ENCODE measurements at regions not wholly inside any gene's neighbourhood (a gene's known extent, or its start where the extent isn't known, plus 50 kb on each side); places are given as distances from the start of the nearest gene placed in this dataset.

GRCh38 chr2:173762221-173762620 is 203.0 kb downstream of the SP3 start:
- DNase-seq (ENCODE audit: low read depth) = no peak
- H3K4me3 ChIP-seq (ENCODE audit: low read depth, low read length) = no peak overlapping the region
- no peak for TF ChIP-seq CTCF (IDR thresholded peaks at IDR 0.05; ENCODE audit: control insufficient read depth, extremely low read depth, insufficient read depth)

- no peak overlapping the region for H3K4me3 ChIP-seq (ENCODE audit: low read depth, low read length)
- DNase-seq (ENCODE audit: low read depth) = no peak
- no peak for TF ChIP-seq CTCF (IDR thresholded peaks at IDR 0.05; ENCODE audit: control insufficient read depth, extremely low read depth, insufficient read depth)
Measured at GRCh38 chr2:173762864-173763263, 202.3 kb downstream of the SP3 start.

DNA sequence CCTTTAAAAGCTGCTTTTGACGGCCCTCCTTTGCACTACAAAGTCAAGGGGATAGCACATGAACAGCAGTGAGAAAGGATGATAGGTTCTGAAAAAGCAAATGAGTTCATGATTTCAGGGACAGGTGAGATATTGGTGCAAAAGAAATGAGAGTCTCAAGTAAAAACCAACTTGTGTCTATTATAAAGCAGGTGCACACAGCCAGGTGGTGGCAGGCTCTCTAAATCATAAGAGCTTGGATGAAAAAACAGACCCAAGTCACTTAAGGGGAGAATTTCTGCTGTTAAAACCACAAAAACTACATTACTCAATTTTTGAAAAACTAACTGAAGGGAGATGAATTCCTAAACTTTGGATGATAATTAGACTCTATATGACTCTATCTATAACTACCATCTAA is 201.5 kb downstream of the SP3 start:
- H3K4me3 ChIP-seq (ENCODE audit: low read depth, low read length) = no peak overlapping the region
- 0 out of 2 replicates have a peak, but pooled peaks have one; percentile 12 for TF ChIP-seq CTCF (IDR thresholded peaks at IDR 0.05; ENCODE audit: control insufficient read depth, extremely low read depth, insufficient read depth)
- DNase-seq (ENCODE audit: low read depth) = no peak

DNA sequence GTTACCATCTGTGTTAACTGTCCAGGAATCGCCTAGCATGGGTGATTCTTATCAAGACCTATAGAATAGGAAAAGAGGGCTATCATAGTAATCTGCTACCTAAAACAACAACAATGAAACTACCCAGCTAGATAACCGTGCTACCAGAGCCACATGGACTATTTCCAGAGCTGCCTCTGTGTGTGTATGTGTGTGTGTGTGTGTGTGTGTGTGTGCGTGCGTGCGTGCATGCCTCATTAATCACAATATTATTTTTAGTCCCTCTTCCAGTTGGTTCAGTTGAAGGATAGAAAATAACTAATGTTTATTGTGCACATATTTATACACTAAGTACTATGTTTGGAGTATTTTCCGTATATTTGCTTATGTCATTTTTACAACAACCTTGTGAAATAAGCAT is 201.1 kb downstream of the SP3 start:
- no peak for TF ChIP-seq CTCF (IDR thresholded peaks at IDR 0.05; ENCODE audit: control insufficient read depth, extremely low read depth, insufficient read depth)
- DNase-seq (ENCODE audit: low read depth) = no peak
- H3K4me3 ChIP-seq (ENCODE audit: low read depth, low read length) = no peak overlapping the region

DNA sequence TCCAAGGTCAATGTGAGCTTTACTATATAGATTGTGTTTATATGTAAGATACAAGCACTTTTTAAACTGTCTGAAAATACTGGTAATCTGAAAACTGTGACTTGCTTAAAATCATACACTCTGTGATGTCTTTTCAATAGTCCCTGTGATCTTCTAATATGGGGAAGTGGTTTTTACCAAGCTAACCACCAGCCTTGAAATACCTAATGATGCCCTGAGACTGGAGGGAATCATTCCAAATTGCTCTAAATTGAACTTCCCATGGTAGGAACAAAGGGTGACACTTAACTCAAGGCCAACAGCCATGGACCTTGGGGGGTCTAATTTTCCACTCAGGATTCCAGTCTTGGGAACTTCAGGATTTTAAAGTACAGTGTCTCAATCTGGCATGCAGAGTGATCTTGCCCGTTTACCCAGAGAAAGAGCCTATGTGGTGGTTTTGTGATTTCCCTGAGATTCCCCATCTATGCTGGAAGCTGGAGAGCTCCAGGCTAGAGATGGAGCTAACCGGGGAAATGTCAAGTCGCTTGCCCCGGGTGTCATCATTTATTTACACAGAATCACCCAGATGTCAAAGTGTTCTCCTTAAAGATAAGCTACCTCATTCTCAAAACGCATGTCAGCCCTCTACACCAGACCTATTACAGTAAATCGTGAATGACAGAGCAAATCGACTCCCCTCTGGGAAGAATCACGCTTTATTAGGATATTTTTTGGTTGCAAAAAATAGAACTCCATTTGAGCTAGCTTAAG is 198.5 kb downstream of the SP3 start:
- DNase-seq (ENCODE audit: low read depth) = no peak
- H3K4me3 ChIP-seq (ENCODE audit: low read depth, low read length) = no peak overlapping the region
- no peak for TF ChIP-seq CTCF (IDR thresholded peaks at IDR 0.05; ENCODE audit: control insufficient read depth, extremely low read depth, insufficient read depth)

GRCh38 chr2:173770947-173771678 is 194.1 kb downstream of the SP3 start:
- DNase-seq (ENCODE audit: low read depth) = no peak
- TF ChIP-seq CTCF (IDR thresholded peaks at IDR 0.05; ENCODE audit: control insufficient read depth, extremely low read depth, insufficient read depth) = no peak
- no peak overlapping the region for H3K4me3 ChIP-seq (ENCODE audit: low read depth, low read length)

Measured in LNCaP clone FGC (cell line).